ENCODE measurements at regions not wholly inside any gene's neighbourhood (a gene's known extent, or its start where the extent isn't known, plus 50 kb on each side); places are given as distances from the start of the nearest gene placed in this dataset.

DNA sequence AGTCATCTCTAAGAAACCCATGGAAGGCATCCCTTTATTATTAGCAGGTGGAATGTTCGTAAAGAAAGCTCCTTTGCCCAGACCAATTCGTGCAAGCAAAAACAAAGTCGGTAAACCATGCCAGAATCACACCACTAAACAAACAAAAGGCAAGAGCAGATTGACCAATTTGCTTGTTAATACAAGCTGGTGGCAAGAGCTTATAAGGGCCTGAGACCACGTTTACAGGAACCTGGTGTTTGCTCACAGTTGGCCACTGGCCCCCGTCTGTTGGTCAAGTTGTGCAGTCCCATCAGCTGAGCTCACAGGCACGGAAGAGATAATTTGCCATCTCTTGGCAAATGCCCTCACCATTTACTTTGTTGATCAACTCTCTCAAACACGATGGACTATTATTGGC lies 342.2 kb upstream of the MKI67 start:
- DNase-seq (ENCODE audit: low read depth): no peak

- DNase-seq (ENCODE audit: low read depth): no peak
These were observed 343.3 kb upstream of the MKI67 start for GRCh38 chr10:128469515-128469914.

DNA sequence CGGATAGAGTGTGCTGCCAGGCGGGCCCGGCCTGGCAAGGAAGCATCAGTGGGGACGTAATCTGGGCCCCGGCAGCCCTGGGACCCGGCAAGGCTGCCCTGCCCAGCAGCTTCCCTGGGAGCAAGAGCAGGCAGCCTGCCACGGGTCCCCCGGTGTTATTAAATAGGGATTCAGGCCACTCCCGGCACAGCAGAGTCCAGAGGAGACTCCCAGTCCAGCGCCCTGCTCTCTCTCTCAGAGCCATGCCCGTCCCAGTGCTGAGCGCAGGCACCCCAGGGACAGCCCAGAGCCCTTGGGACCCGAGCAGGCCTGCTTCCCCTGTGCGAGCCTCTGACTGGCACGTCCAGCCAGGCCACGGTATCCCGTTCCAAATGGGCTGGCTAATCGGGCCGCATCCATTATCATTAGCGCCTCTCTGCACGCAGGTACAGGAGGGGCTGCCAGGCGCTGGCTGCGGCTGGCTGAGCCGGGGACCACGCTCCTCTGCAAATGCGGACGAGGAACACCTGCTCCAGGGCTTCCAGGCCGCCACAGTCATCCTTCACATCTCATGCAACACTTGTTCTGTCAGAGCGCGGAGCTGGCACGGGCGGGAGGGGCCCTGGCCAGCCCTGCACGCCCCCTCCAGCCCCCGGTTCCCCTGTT lies 344.2 kb upstream of the MKI67 start:
- DNase-seq (ENCODE audit: low read depth): no peak

DNA sequence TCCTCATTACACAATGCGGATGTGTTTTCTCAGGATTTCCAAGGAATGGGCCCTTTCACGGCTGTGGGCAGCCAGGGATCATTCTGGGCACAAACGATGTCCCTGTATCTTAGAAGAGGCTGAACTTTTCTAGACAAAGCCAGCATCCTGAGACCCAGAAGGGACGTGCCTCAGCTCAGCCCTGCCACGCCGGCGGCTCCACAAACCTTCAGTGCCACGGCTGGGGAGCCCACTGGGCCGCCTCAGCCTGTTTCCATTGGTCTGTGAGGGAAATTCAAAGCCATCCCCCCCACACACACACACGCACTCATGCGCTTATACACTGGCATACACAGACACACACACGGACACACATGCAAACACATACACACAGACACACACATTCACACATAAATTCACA lies 344.9 kb upstream of the MKI67 start:
- no peak for DNase-seq (ENCODE audit: low read depth)

DNA sequence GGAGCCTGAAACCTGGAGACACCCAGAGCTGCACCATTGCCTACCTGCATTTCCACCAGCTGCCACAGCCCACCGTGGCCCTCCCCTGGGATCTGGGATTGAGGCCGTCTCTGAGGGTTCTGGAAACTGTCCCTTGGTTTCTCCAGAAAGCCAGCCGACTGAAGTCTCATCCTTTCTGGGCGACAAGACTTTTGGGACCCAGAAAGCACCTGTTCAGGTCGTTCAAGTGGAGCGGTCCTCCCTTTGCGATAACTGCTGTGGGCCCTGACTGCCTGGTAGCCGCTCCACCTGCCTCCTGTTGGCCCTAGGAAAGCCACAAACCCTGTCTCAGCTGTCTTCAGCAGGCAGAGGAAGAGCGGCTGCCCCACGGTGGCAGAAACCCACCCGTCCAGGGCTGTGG lies 346.0 kb upstream of the MKI67 start:
- DNase-seq (ENCODE audit: low read depth): no peak

- no peak for DNase-seq (ENCODE audit: low read depth)
These were observed 347.2 kb upstream of the MKI67 start for GRCh38 chr10:128473396-128473795.

GRCh38 chr10:128473911-128474310 lies 347.7 kb upstream of the MKI67 start:
- DNase-seq (ENCODE audit: low read depth): no peak

DNA sequence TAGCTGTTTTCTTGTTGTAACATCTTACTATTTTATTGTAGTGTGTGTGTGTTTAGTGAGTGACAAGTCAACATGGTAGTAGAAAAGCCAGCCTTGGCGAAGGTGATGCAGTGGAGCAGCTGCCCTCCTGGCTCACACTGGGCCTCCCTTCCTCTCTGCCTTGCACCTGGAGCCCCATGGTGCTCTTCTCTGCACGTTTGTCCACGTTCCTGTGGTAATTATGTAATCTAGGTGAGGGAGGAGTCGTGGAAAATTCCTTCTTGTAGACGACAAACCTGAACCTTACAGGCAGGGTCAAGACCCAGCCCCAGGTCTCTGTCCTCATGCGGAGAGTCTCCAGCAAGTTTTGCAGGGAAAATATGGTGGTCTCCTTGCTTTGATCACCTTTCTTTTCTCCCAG lies 348.3 kb upstream of the MKI67 start:
- DNase-seq (ENCODE audit: low read depth): no peak

- no peak for DNase-seq (ENCODE audit: low read depth)
These were observed 349.6 kb upstream of the MKI67 start for GRCh38 chr10:128475686-128476367.

DNA sequence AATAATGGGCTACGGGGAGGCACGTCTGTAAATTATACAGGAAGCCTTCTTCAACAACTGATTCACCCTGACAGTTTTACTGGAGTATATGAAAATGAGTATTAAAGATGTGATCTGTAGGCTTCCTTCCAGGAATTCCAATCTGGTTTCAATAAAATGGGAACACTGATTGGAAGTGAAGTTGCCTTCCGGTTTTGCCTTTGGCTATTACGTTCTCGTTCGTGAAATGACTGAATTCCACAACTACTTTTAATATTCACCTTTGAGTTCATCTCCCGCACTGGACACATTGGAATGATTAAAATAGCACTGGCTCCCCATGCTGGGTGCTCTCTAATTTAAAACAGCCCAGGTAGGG lies 350.1 kb upstream of the MKI67 start:
- no peak for DNase-seq (ENCODE audit: low read depth)

GRCh38 chr10:128476845-128477244 lies 350.6 kb upstream of the MKI67 start:
- no peak for DNase-seq (ENCODE audit: low read depth)

DNA sequence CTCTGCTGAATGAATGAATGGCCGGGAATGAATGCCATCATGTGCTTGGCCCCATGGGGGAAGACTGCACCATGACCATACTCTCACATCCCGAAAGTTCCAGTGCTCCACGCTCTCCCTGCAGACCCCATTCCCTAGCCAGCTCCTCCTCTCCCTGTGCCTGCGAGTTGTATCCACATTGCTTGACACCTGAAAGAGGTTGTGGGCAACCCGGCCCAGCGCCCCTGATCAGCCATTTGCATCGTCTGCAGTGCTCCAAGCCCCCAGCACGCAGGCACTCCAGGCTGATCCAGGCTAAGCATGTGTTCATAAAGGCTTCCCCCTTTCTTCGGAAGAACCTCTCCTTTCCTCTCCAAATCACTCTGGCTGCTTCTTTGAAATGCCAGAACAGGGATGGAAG lies 354.4 kb upstream of the MKI67 start:
- DNase-seq (ENCODE audit: low read depth): no peak

- no peak for DNase-seq (ENCODE audit: low read depth)
These were observed 355.1 kb upstream of the MKI67 start for GRCh38 chr10:128481152-128481840.

DNA sequence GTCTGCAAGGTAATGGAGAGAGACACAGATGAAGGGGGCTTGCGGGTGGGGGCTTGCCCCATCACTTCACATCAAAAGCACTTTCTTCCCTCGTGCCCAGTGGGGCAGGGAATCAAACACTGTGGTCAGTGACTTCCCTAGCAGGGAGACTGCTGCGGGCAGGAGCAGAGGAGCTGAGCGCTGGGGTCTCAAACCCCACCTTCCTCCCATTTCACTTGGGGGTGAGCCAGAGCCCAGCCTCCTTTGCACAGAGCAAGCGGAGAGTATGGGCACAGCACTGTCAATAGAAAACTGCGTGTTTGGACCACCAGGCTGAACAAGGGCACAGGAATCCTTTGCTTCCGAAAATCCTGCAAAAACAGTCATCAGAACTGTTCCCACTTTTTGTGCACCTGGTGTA lies 355.8 kb upstream of the MKI67 start:
- DNase-seq (ENCODE audit: low read depth): no peak

GRCh38 chr10:128483216-128483615 lies 357.0 kb upstream of the MKI67 start:
- DNase-seq (ENCODE audit: low read depth): no peak

DNA sequence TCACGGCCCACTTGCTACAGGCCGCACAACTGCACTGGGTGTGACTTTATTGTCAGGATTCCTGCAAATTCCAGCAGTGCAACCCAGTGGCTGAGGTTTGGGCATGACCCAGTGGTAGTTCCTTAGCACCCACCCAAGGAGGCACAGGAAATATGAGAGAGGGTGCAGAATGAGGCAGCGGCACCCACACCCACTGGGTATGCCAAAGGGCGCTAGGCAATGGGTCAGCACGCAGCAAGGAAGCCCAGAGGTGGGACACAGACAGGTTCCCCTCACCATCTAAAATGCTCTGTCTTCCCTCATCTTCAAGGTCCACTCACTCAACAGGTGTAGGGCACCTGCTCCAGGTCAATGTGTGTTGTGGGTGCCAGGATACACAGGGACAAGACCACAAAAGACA lies 357.8 kb upstream of the MKI67 start:
- DNase-seq (ENCODE audit: low read depth): no peak

- DNase-seq (ENCODE audit: low read depth): no peak
These were observed 359.5 kb upstream of the MKI67 start for GRCh38 chr10:128485701-128486235.

GRCh38 chr10:128487517-128487916 lies 361.3 kb upstream of the MKI67 start:
- DNase-seq (ENCODE audit: low read depth): no peak

DNA sequence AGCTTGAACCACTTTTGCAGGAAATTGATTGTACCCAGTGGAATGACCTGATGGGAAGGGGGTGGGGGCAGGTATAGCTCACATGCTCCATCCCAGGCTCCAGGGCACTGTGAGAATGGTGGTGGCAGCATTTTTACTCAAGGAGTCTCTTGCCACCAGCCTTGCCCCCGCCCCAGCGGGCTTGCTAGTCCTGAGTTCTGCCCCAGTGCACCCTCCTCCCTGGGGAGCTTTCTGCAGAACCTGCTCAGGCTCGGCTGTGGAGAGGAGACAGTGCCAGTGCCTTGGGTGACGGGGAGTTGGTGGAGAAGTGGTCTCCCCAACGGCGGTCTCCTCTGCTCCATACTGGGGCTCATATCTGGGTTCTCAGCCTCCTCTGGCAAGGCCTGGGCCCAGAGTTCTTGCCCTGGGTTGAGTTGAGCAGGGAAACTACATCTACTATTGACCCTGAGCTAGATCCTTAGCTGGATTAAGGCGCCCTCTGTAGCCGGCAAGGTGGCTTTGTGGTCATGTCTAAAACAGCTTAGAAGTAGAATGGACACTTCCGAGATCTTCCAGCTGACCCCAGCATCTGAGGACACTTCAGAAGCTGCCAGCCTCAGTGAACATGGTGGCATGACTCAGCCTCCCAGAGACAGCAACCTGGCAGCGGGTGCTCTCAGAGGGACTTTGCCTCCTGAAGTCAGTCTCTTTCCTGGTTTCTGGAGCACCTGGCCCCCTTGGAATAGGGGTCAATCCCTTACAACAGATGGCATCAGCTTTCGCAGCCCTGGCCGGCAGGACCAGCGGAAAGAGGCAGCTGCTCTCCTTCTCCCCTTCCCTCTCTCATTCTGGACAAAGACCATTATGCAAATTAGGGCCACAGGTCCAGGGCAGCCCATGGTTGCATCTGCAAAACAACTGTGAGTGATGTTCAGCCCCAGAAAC lies 363.4 kb upstream of the MKI67 start:
- no peak for DNase-seq (ENCODE audit: low read depth)

DNA sequence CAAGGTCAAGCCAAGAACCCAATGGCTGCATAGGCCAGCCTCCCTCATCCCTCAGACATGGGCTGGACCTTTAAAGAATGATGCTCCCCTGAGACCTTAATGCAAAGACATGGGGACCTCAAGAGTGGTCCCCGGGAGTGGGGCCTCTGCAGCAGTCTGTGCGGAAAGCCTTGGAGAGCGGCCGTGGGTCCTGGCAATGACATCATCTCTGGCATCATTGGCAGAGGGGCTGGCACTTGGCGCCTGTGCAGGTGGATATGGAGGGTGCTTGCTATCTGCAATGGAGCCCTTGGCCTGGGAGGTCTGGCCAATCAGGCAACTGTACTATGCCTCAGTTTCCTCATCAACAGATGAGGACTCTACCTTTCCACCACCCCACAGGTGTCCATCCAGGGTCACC lies 365.5 kb upstream of the MKI67 start:
- no peak for DNase-seq (ENCODE audit: low read depth)

DNA sequence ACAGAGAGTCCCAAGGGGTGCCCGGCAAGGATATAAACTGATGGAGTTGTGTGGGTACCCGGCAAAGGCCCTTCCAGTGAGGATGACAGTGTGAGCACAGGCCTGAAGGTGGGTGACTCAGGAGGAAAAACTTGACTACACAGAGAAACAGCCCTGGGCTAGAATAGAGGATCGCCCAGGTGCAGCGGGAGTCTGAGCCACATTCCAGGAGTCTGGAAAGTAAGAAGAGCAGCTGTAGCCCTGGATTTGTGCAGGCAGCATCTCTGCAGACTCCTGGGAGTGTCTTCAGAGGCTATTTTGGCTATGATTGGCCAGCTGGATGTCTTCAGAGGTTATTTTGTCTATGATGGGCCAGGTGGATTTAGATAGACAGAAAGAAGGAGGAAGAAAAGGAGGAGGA lies 367.6 kb upstream of the MKI67 start:
- no peak for DNase-seq (ENCODE audit: low read depth)

GRCh38 chr10:128494665-128495064 lies 368.4 kb upstream of the MKI67 start:
- no peak for DNase-seq (ENCODE audit: low read depth)

Data from stromal cell of bone marrow (primary cell).